SK-N-SH (cell line): ENCODE measurements at regions not wholly inside any gene's neighbourhood (a gene's known extent, or its start where the extent isn't known, plus 50 kb on each side); places are given as distances from the start of the nearest gene placed in this dataset.

Source experiments
- CTCF ChIP-seq: fragments of 200-600 bp; sonication (generic); IDR thresholded peaks from 2 replicates; pipeline ENCODE4 v1.6.1; 2017; ENCODE audit warnings: antibody characterized with exemption, mild to moderate bottlenecking, moderate library complexity
- MAX ChIP-seq: IDR thresholded peaks from 2 replicates; pipeline ENCODE4 v1.4.0; 2012; ENCODE audit warnings: low read depth
- POLR2AphosphoS5 ChIP-seq: IDR thresholded peaks from 2 replicates; pipeline ENCODE4 v1.6.1; 2012; ENCODE audit warnings: low read depth, low read length
- SMC3 ChIP-seq: IDR thresholded peaks from 2 replicates; pipeline ENCODE4 v1.6.1; 2012; ENCODE audit warnings: low read depth, low read length, improper control_type of control experiment

- no peak for TF ChIP-seq POLR2AphosphoS5
- TF ChIP-seq SMC3: no peak
- no peak for TF ChIP-seq CTCF
- no peak for TF ChIP-seq MAX
These were observed 59.6 kb upstream of the CELF2 start for GRCh38 chr10:10958041-10958440.
